ENCODE measurements at regions not wholly inside any gene's neighbourhood (a gene's known extent, or its start where the extent isn't known, plus 50 kb on each side); places are given as distances from the start of the nearest gene placed in this dataset.

DNA sequence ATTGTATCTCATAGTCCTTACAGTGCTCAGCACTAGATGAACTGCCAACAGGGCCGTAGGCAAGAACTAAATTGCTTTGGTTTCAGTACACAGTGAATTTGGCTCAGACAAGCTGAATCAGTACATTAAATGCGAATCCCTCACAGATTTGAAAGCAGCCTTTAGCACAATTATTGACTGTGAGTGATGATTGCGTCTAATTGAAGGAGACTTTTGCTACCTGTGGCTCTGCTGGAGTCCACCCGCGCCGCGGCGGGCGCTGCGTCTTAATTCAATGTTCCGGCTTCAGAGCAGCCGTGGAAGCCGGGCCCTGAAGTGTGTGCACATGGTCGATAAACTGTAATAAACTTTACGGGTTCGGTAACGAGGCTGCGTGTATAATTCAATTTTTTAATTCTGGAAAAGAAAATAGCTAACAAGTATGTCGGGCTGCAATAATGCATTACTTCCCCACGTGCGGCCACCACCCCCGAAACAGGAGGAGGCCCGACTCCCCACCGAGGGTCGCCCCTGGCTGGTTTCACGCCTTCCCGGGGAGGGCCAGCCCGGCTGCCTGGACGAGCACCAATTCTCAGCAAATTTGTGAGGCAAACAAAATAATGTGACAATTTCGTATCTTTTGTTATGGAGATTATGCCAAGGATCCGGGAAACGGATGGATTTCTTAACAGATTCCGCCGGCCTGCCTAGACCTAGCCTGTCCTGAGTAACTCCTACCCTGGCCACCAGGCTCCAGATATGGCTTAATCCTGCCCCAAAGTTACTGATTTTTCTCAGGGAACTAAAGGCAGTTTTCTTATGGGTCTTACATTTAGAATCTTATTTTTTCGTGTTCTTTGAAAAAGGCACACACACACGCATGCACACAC is 269.4 kb upstream of the IRX1 start (continued):
- TF ChIP-seq, protein P1, sequence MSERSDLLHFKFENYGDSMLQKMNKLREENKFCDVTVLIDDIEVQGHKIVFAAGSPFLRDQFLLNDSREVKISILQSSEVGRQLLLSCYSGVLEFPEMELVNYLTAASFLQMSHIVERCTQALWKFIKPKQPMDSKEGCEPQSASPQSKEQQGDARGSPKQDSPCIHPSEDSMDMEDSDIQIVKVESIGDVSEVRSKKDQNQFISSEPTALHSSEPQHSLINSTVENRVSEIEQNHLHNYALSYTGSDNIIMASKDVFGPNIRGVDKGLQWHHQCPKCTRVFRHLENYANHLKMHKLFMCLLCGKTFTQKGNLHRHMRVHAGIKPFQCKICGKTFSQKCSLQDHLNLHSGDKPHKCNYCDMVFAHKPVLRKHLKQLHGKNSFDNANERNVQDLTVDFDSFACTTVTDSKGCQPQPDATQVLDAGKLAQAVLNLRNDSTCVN (CRISPR knock-in tag; IDR thresholded peaks at IDR 0.05), result no peak
- TF ChIP-seq PCBP2 (IDR thresholded peaks at IDR 0.05; ENCODE audit: low read depth, low read length, poor library complexity, severe bottlenecking) (no peak), GABPB1 (CRISPR knock-in tag; IDR thresholded peaks at IDR 0.05) (no peak)
- TF ChIP-seq, protein P2, sequence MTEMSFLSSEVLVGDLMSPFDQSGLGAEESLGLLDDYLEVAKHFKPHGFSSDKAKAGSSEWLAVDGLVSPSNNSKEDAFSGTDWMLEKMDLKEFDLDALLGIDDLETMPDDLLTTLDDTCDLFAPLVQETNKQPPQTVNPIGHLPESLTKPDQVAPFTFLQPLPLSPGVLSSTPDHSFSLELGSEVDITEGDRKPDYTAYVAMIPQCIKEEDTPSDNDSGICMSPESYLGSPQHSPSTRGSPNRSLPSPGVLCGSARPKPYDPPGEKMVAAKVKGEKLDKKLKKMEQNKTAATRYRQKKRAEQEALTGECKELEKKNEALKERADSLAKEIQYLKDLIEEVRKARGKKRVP (CRISPR knock-in tag; IDR thresholded peaks at IDR 0.05), result no peak

DNA sequence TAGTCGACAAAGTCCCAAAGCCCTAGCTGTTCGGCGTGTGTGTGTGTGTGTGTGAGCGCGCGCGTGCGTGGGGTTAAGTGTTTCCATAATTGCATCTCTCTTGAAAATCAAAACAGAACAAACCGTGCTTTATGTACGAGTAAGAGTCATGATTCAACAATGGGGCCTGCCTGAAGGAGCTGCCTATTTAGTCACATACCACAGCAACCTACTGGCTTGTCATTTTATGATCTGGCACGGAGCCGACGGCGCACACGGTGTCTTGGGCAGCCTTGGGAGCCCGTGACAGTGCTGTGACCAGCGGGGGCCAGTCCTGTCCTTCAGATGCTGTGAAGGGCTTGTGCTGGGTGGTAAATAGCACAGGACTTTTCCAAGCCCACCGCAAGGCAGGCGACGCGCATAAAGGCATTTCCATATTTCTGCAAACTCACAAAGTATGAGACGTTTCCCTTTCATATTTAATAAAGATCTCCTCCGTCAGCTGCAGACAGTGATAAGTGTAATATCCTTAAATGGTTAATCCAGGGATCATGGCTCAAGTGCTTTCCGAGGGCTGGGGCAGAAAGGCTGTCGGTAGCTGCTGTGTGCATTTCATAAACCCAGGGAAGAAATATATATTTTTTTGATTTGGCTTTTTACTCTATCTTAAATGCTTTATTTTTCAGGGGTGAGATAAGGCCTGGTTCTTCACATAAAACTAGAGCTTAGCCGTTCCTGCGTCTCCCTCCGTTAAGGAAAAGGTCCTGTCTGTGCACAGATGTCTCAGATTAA is 270.2 kb upstream of the IRX1 start:
- no TSS peak for BruUV-seq (replicated peaks)

More for the DNA sequence above, 270.2 kb upstream of the IRX1 start:
- Histone ChIP-seq H3K4me1 (replicated peaks in 1 of 2; ENCODE audit: control insufficient read depth in 2 of 2, insufficient read depth in 2 of 2, low read length in 2 of 2) (peaks cover 0 to 7% of the 10 kb centered on the region in 2 experiments; a peak in 1 of 5 replicates), H3K36me3 (ENCODE audit: control insufficient read depth, insufficient read depth, low read length) (no peaks in the 10 kb centered on the region), H3K79me2 (ENCODE audit: control insufficient read depth, insufficient read depth, low read length) (no peaks in the 10 kb centered on the region), H3K27me3 (ENCODE audit: control insufficient read depth in 2 of 2, insufficient read depth in 2 of 2, low read length in 2 of 2) (peaks cover 0 to 34% of the 10 kb centered on the region in 2 experiments; a peak in 3 of 5 replicates), H3K27ac (ENCODE audit: extremely low read depth, low read depth, low read length) (no peak overlapping the region), H2AFZ (ENCODE audit: low read depth, low read length) (no peak overlapping the region), H3K9me1 (ENCODE audit: control insufficient read depth, insufficient read depth, low read length) (no peaks in the 10 kb centered on the region), H3K9me3 (replicated peaks; ENCODE audit: control insufficient read depth, insufficient read depth, low read depth, low read length) (no peaks in the 10 kb centered on the region; the same call in 1 of the 2 replicates), H3K4me3 (no peak overlapping the region), H3K4me2 (ENCODE audit: insufficient read depth, low read length) (no peak overlapping the region), H3K9ac (ENCODE audit: insufficient read depth in 1 of 2, low read depth in 2 of 2, low read length in 2 of 2) (no peak overlapping the region), H4K20me1 (replicated peaks; ENCODE audit: control insufficient read depth, insufficient read depth, low read length) (no peaks in the 10 kb centered on the region; the same call in 1 of the 2 replicates)
- ATAC-seq, result no peak
- POLR2A ChIA-PET, result no interaction called here
- no peak for FAIRE-seq
- DNase-seq (ENCODE audit: extremely low read depth in 1 of 4, low spot score in 3 of 4), result no peak
- intact Hi-C loops (cut with micrococcal nuclease), result no loop called here
- WGBS (ENCODE audit: insufficient coverage, low coverage, missing lambda C conversion rate), result 22% methylated on average over 28 of the region's 28 CpGs
- TF ChIP-seq ZNF785 (CRISPR knock-in tag; IDR thresholded peaks at IDR 0.05), result no peak
- no peak for TF ChIP-seq NCOA6 (IDR thresholded peaks at IDR 0.05)
- no peak for TF ChIP-seq ZNF24 (IDR thresholded peaks at IDR 0.05)
- TF ChIP-seq SMARCB1 (IDR thresholded peaks at IDR 0.05; ENCODE audit: insufficient read length, low read depth), result no peak
- TF ChIP-seq ZNF239 (CRISPR knock-in tag; IDR thresholded peaks at IDR 0.05), result no peak
- TF ChIP-seq, protein P3, sequence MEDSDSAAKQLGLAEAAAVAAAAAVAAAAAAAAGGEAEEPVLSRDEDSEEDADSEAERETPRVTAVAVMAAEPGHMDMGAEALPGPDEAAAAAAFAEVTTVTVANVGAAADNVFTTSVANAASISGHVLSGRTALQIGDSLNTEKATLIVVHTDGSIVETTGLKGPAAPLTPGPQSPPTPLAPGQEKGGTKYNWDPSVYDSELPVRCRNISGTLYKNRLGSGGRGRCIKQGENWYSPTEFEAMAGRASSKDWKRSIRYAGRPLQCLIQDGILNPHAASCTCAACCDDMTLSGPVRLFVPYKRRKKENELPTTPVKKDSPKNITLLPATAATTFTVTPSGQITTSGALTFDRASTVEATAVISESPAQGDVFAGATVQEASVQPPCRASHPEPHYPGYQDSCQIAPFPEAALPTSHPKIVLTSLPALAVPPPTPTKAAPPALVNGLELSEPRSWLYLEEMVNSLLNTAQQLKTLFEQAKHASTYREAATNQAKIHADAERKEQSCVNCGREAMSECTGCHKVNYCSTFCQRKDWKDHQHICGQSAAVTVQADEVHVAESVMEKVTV (CRISPR knock-in tag; IDR thresholded peaks at IDR 0.05), result no peak
- TF ChIP-seq CBX8 (IDR thresholded peaks at IDR 0.05; ENCODE audit: borderline replicate concordance, extremely low read depth, low read depth, low read length, poor library complexity, severe bottlenecking), result no peak
- in situ Hi-C loops (cut with MboI), result no loop called here
- CTCF ChIA-PET (ENCODE audit: low intra/inter-chr PET ratio), result no interaction called here
